Endodermal cell (in vitro differentiated cells): ENCODE measurements at regions not wholly inside any gene's neighbourhood (a gene's known extent, or its start where the extent isn't known, plus 50 kb on each side); places are given as distances from the start of the nearest gene placed in this dataset.

Experiments
- DNase-seq: peaks from one replicate; pipeline ENCODE4 v3.0.0-alpha.2; 2017
- H3K27ac ChIP-seq: 2 replicates; pipeline ENCODE4 v1.5.1; 2013; ENCODE audit warnings: mild to moderate bottlenecking, low read depth, low read length, moderate library complexity
- H3K27me3 ChIP-seq: 2 replicates; pipeline ENCODE4 v1.6.1; 2013; ENCODE audit warnings: mild to moderate bottlenecking, low read length, moderate library complexity; ENCODE audit not compliant: insufficient read depth, control insufficient read depth, poor library complexity, severe bottlenecking
- H3K36me3 ChIP-seq: 2 replicates; pipeline ENCODE4 v1.7.0; 2013; ENCODE audit warnings: mild to moderate bottlenecking, low read length, moderate library complexity; ENCODE audit not compliant: control insufficient read depth, insufficient read depth
- H3K4me1 ChIP-seq: one replicate; pipeline ENCODE4 v1.7.0; 2013; ENCODE audit warnings: low read length; ENCODE audit not compliant: control insufficient read depth, insufficient read depth
- H3K4me3 ChIP-seq: 2 replicates; pipeline ENCODE4 v1.5.1; 2013; ENCODE audit warnings: mild to moderate bottlenecking, low read length, moderate library complexity
- H3K9ac ChIP-seq: 2 replicates; pipeline ENCODE4 v1.6.1; 2013; ENCODE audit warnings: mild to moderate bottlenecking, low read length, moderate library complexity; ENCODE audit not compliant: poor library complexity, severe bottlenecking; ENCODE audit errors: extremely low read depth
- H3K9me3 ChIP-seq: 2 replicates; pipeline ENCODE4 v1.6.1; 2013; ENCODE audit warnings: mild to moderate bottlenecking, low read length, moderate library complexity; ENCODE audit not compliant: control insufficient read depth
- H3K27ac Mint-ChIP-seq: 2 replicates; pipeline ENCODE4 v1.8.0; 2020; ENCODE audit warnings: mixed read lengths
- H3K27me3 Mint-ChIP-seq: 2 replicates; pipeline ENCODE4 v1.8.0; 2021; ENCODE audit warnings: mild to moderate bottlenecking, mixed read lengths; ENCODE audit not compliant: insufficient read depth
- H3K36me3 Mint-ChIP-seq: 2 replicates; pipeline ENCODE4 v1.8.0; 2020; ENCODE audit warnings: low read depth, mixed read lengths
- H3K4me1 Mint-ChIP-seq: 2 replicates; pipeline ENCODE4 v1.8.0; 2020; ENCODE audit warnings: mixed read lengths
- H3K4me3 Mint-ChIP-seq: 2 replicates; pipeline ENCODE4 v1.8.0; 2020; ENCODE audit warnings: mild to moderate bottlenecking, moderate library complexity, mixed read lengths
- H3K9me3 Mint-ChIP-seq: 2 replicates; pipeline ENCODE4 v1.8.0; 2020; ENCODE audit warnings: mild to moderate bottlenecking, mixed read lengths
- CTCF ChIP-seq: fragments of 200-600 bp; sonication (generic); conservative IDR thresholded peaks from 2 replicates; pipeline ENCODE4 v1.5.0; 2021; ENCODE audit warnings: antibody characterized with exemption, mild to moderate bottlenecking
- WGBS, 2 experiments: methylation state at CpG; one replicate each; pipeline versions ENCODE4 v1.1.5 to v1.1.7; 2013; ENCODE audit warnings: missing lambda C conversion rate in 2 of 2, mixed read lengths in 1 of 2; ENCODE audit not compliant: insufficient coverage in 1 of 2, insufficient read length in 1 of 2; 5-methylcytosine and 5-hydroxymethylcytosine counted together

- Histone ChIP-seq H3K27me3 (no peaks in the 10 kb centered on the region), H3K9me3 (no peaks in the 10 kb centered on the region), H3K27ac (no peak overlapping the region), H3K9ac (no peak overlapping the region), H3K36me3 (no peaks in the 10 kb centered on the region), H3K4me1 (no peaks in the 10 kb centered on the region), H3K4me3 (no peak overlapping the region)
- Mint-ChIP-seq H3K27ac (no peak overlapping the region), H3K4me3 (no peak overlapping the region), H3K9me3 (peaks cover 2% of the 10 kb centered on the region), H3K36me3 (no peaks in the 10 kb centered on the region), H3K4me1 (no peaks in the 10 kb centered on the region), H3K27me3 (peaks cover 3% of the 10 kb centered on the region)
- no peak for TF ChIP-seq CTCF
- WGBS, 2 experiments: 85 to 92% methylated on average over 3 to 6 of the region's 6 CpGs
- no peak for DNase-seq
These were observed 167.0 kb upstream of the TCERG1L start for GRCh38 chr10:131478377-131478989.

- no peak for DNase-seq
- no peaks in the 10 kb centered on the region for H3K4me1 ChIP-seq
- no peak overlapping the region for H3K27ac Mint-ChIP-seq
- H3K27ac ChIP-seq: no peak overlapping the region
- no peak overlapping the region for H3K9ac ChIP-seq
- WGBS, 2 experiments: 88 to 100% methylated on average over 2 to 3 of the region's 3 CpGs
- H3K27me3 Mint-ChIP-seq: peaks cover 3% of the 10 kb centered on the region
- H3K9me3 Mint-ChIP-seq: peaks cover 2% of the 10 kb centered on the region
- no peaks in the 10 kb centered on the region for H3K36me3 Mint-ChIP-seq
- H3K4me3 Mint-ChIP-seq: no peak overlapping the region
- H3K36me3 ChIP-seq: no peaks in the 10 kb centered on the region
- TF ChIP-seq CTCF: no peak
- H3K27me3 ChIP-seq: no peaks in the 10 kb centered on the region
- no peak overlapping the region for H3K4me3 ChIP-seq
- no peaks in the 10 kb centered on the region for H3K9me3 ChIP-seq
- no peaks in the 10 kb centered on the region for H3K4me1 Mint-ChIP-seq
These were observed 168.5 kb upstream of the TCERG1L start for GRCh38 chr10:131480066-131480465.

GRCh38 chr10:131480861-131481260 is 169.3 kb upstream of the TCERG1L start:
- no peaks in the 10 kb centered on the region for H3K9me3 ChIP-seq
- no peaks in the 10 kb centered on the region for H3K27me3 ChIP-seq
- 89 to 92% methylated on average over 6 to 7 of the region's 7 CpGs for WGBS, 2 experiments
- no peaks in the 10 kb centered on the region for H3K36me3 ChIP-seq
- no peak overlapping the region for H3K4me3 Mint-ChIP-seq
- peaks cover 2% of the 10 kb centered on the region for H3K9me3 Mint-ChIP-seq
- H3K9ac ChIP-seq: no peak overlapping the region
- no peak overlapping the region for H3K27ac Mint-ChIP-seq
- peaks cover 3% of the 10 kb centered on the region for H3K27me3 Mint-ChIP-seq
- no peaks in the 10 kb centered on the region for H3K36me3 Mint-ChIP-seq
- H3K27ac ChIP-seq: no peak overlapping the region
- no peak overlapping the region for H3K4me3 ChIP-seq
- H3K4me1 Mint-ChIP-seq: no peaks in the 10 kb centered on the region
- no peak for DNase-seq
- TF ChIP-seq CTCF: no peak
- no peaks in the 10 kb centered on the region for H3K4me1 ChIP-seq
